ENCODE measurements at regions not wholly inside any gene's neighbourhood (a gene's known extent, or its start where the extent isn't known, plus 50 kb on each side); places are given as distances from the start of the nearest gene placed in this dataset.
"Not testable (repeated sequence)": the region's sequence is repeated elsewhere in the genome, so short reads cannot be mapped to it uniquely, and the experiment has no call there.

- DNase-seq (ENCODE audit: low read depth in 1 of 2, low spot score in 1 of 2) = no peak
- Histone ChIP-seq H3K36me3 (no peaks in the 10 kb centered on the region), H3K4me1 (ENCODE audit: low read depth) (no peaks in the 10 kb centered on the region), H3K4me3 (no peak overlapping the region), H3K27ac (no peak overlapping the region), H3K9me3 (ENCODE audit: low read depth) (no peaks in the 10 kb centered on the region), H3K27me3 (no peaks in the 10 kb centered on the region)
- TF ChIP-seq, protein P1, sequence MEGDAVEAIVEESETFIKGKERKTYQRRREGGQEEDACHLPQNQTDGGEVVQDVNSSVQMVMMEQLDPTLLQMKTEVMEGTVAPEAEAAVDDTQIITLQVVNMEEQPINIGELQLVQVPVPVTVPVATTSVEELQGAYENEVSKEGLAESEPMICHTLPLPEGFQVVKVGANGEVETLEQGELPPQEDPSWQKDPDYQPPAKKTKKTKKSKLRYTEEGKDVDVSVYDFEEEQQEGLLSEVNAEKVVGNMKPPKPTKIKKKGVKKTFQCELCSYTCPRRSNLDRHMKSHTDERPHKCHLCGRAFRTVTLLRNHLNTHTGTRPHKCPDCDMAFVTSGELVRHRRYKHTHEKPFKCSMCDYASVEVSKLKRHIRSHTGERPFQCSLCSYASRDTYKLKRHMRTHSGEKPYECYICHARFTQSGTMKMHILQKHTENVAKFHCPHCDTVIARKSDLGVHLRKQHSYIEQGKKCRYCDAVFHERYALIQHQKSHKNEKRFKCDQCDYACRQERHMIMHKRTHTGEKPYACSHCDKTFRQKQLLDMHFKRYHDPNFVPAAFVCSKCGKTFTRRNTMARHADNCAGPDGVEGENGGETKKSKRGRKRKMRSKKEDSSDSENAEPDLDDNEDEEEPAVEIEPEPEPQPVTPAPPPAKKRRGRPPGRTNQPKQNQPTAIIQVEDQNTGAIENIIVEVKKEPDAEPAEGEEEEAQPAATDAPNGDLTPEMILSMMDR (IDR thresholded peaks at IDR 0.05; ENCODE audit: low read depth, low read length) = no peak
Observed at GRCh38 chr2:146429366-146429765, 1415.5 kb upstream of the ACVR2A start.

DNA sequence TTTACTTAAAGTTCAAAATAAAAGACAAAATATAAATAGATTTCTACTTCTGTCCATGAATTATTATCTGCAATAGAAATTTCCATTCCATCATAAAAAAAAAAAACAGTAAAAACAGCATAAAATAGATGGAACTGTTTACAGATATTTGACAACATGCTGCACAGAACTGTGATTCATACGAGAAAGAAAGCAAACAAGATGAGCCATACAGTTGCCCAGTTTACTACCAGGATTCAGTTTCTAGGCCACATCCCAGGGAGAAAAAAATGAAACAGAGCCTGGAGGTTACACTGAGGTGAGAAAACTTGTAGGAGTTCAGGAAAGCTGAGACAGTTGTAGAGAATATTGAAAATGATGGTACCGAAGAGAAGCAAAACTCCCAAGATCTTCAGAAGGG is 1426.9 kb upstream of the ACVR2A start:
- H3K36me3 ChIP-seq = no peaks in the 10 kb centered on the region
- H3K4me1 ChIP-seq (ENCODE audit: low read depth) = no peaks in the 10 kb centered on the region
- H3K9me3 ChIP-seq (ENCODE audit: low read depth) = no peaks in the 10 kb centered on the region
- H3K27me3 ChIP-seq = no peaks in the 10 kb centered on the region
- no peak for DNase-seq (ENCODE audit: low read depth in 1 of 2, low spot score in 1 of 2)
- TF ChIP-seq, protein P1 (IDR thresholded peaks at IDR 0.05; ENCODE audit: low read depth, low read length) = no peak
- H3K4me3 ChIP-seq = no peak overlapping the region
- no peak overlapping the region for H3K27ac ChIP-seq

GRCh38 chr2:146415291-146415690 is 1429.5 kb upstream of the ACVR2A start:
- TF ChIP-seq, protein P1 (IDR thresholded peaks at IDR 0.05; ENCODE audit: low read depth, low read length) = no peak
- H3K27ac ChIP-seq = no peak overlapping the region
- DNase-seq (ENCODE audit: low read depth in 1 of 2, low spot score in 1 of 2) = no peak
- no peaks in the 10 kb centered on the region for H3K4me1 ChIP-seq (ENCODE audit: low read depth)
- H3K36me3 ChIP-seq = no peaks in the 10 kb centered on the region
- no peaks in the 10 kb centered on the region for H3K9me3 ChIP-seq (ENCODE audit: low read depth)
- H3K4me3 ChIP-seq = no peak overlapping the region
- H3K27me3 ChIP-seq = no peaks in the 10 kb centered on the region

- Histone ChIP-seq H3K4me3 (no peak overlapping the region), H3K4me1 (ENCODE audit: low read depth) (no peaks in the 10 kb centered on the region), H3K36me3 (no peaks in the 10 kb centered on the region), H3K9me3 (ENCODE audit: low read depth) (no peaks in the 10 kb centered on the region), H3K27me3 (no peaks in the 10 kb centered on the region), H3K27ac (no peak overlapping the region)
- TF ChIP-seq, protein P1 (IDR thresholded peaks at IDR 0.05; ENCODE audit: low read depth, low read length) = no peak
- no peak for DNase-seq (ENCODE audit: low read depth in 1 of 2, low spot score in 1 of 2)
Observed at GRCh38 chr2:146414456-146414855, 1430.4 kb upstream of the ACVR2A start.

DNA sequence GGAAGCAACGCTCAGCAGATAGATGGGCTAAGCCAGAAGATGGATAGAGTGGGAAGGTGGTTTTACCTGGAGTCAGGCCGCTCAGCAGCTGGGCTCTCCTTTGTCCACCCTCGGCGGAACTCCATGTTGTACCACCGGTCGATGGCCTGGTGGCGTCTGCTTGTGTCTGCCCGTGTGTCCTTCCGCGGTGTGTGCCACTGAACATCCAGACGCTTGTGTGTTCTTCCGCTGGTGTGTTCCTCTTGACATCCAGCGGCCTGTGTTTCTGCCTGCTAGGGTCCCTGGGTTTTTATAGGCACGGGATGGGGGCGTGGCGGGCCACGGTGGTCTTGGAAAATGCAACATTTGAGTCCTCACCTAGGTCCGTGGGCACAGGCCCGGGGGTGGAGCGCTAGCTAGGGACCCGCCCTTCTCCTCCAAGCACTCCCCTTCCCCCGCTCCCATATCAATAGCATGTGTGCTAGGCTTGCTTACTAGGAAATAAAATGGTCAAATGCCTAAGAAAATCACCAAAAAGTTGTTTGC is 1431.7 kb upstream of the ACVR2A start:
- no peak for DNase-seq (ENCODE audit: low read depth in 1 of 2, low spot score in 1 of 2)
- Histone ChIP-seq H3K36me3 (no peaks in the 10 kb centered on the region), H3K27ac (no peak overlapping the region), H3K9me3 (ENCODE audit: low read depth) (no peaks in the 10 kb centered on the region), H3K27me3 (no peaks in the 10 kb centered on the region), H3K4me3 (no peak overlapping the region), H3K4me1 (ENCODE audit: low read depth) (no peaks in the 10 kb centered on the region)
- TF ChIP-seq, protein P1 (IDR thresholded peaks at IDR 0.05; ENCODE audit: low read depth, low read length) = no peak

DNA sequence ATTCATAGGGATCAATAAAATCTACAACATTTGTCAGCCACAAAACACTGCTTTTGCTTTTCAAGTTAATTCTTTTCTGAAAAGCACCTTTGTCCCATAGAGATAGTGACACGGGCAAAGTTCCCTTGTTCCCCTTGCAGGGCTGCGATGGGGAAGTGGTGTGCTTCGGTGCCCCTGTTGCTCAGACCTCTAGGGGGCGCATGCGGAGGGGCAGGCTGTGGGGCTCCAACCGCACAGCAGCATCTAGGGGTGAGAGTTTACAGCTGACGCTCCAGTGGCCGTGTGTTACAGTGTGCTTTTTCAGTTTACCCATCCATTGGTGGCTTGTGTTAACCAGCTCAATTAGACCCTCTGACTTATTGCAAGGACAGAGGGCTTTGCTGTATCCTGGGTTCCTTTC is 1432.2 kb upstream of the ACVR2A start:
- no peak for DNase-seq (ENCODE audit: low read depth in 1 of 2, low spot score in 1 of 2)
- TF ChIP-seq, protein P1 (IDR thresholded peaks at IDR 0.05; ENCODE audit: low read depth, low read length) = no peak
- no peak overlapping the region for H3K4me3 ChIP-seq
- no peaks in the 10 kb centered on the region for H3K4me1 ChIP-seq (ENCODE audit: low read depth)
- no peaks in the 10 kb centered on the region for H3K27me3 ChIP-seq
- no peak overlapping the region for H3K27ac ChIP-seq
- H3K36me3 ChIP-seq = no peaks in the 10 kb centered on the region
- no peaks in the 10 kb centered on the region for H3K9me3 ChIP-seq (ENCODE audit: low read depth)

DNA sequence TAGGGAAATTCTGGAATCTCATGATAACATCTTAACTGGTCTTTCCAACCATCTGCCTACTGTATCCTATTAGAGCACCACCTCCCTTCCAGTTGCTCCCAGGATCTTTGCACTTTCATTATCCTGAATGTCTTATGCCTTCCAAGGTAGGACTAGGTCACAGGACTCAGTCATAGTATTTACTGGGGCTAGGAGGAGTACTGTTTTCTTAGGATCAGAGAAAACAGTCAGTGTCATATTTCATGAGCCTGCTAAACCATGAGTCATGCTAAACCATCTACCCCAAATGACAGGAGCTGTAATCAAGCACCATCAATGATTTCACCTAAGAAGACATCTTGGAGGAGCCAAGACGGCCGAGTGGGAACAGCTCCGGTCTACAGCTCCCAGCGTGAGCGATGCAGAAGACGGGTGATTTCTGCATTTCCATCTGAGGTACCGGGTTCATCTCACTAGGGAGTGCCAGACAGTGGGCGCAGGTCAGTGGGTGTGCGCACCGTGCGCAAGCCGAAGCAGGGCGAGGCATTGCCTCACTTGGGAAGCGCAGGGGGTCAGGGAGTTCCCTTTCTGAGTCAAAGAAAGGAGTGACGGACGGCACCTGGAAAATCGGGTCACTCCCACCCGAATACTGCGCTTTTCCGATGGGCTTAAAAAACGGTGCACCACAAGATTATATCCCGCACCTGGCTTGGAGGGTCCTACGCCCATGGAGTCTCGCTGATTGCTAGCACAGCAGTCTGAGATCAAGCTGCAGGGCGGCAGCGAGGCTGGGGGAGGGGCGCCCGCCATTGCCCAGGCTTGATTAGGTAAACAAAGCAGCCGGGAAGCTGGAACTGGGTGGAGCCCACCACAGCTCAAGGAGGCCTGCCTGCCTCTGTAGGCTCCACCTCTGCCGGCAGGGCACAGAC is 1439.2 kb upstream of the ACVR2A start:
- not testable (repeated sequence) for H3K4me3 ChIP-seq; DNase-seq (ENCODE audit: low read depth in 1 of 2, low spot score in 1 of 2); H3K36me3 ChIP-seq; H3K4me1 ChIP-seq (ENCODE audit: low read depth); H3K27ac ChIP-seq; H3K27me3 ChIP-seq; H3K9me3 ChIP-seq (ENCODE audit: low read depth)
